OCI-LY7 (cell line): ENCODE measurements at regions not wholly inside any gene's neighbourhood (a gene's known extent, or its start where the extent isn't known, plus 50 kb on each side); places are given as distances from the start of the nearest gene placed in this dataset.

Experiments used
- BruUV-seq: library from RNA; stranded (reverse); fragments of 400-500 nt; replicated peaks from 2 replicates; lab custom pipeline; 2021; lab: Mats Ljungman, UMichigan
- CTCF ChIA-PET: fragments of 300-600 bp; sonication (Branson Sonifier 250); formaldehyde crosslinking; loops from one replicate; lab custom pipeline; 2022; ENCODE audit warnings: antibody characterized with exemption; ENCODE audit not compliant: unreplicated experiment; lab: Charles Lee
- POLR2A ChIA-PET: fragments of 300-600 bp; sonication (Branson Sonifier 250); formaldehyde crosslinking; loops from one replicate; lab custom pipeline; 2022; ENCODE audit warnings: antibody characterized with exemption; lab: Charles Lee
- DNase-seq: peaks from one replicate; pipeline ENCODE4 v3.0.0-alpha.2; 2015; ENCODE audit warnings: low spot score
- H2AFZ ChIP-seq: fragments of 200-600 bp; sonication (generic), shearing (Covaris generic); 2 replicates; pipeline ENCODE4 v1.6.1; 2014; ENCODE audit warnings: mild to moderate bottlenecking, antibody characterized with exemption, low read length, moderate library complexity
- H3K27ac ChIP-seq: fragments of 200-600 bp; sonication (generic); 2 replicates; pipeline ENCODE4 v1.5.1; 2014; ENCODE audit warnings: mixed run types, low read depth, mild to moderate bottlenecking, moderate library complexity, low read length, inconsistent platforms; ENCODE audit not compliant: poor library complexity, severe bottlenecking
- H3K36me3 ChIP-seq: fragments of 200-600 bp; sonication (generic); 2 replicates; pipeline ENCODE4 v1.6.1; 2014; ENCODE audit warnings: mild to moderate bottlenecking, antibody characterized with exemption, low read length, moderate library complexity, mixed read lengths; ENCODE audit not compliant: insufficient read depth
- H3K4me1 ChIP-seq: fragments of 200-600 bp; sonication (generic); 2 replicates; pipeline ENCODE4 v1.5.1; 2014; ENCODE audit warnings: mild to moderate bottlenecking, low read length; ENCODE audit not compliant: insufficient read depth, poor library complexity, severe bottlenecking
- H3K4me2 ChIP-seq: fragments of 200-600 bp; sonication (generic); 2 replicates; pipeline ENCODE4 v1.6.1; 2014; ENCODE audit warnings: mild to moderate bottlenecking, low read length
- H3K4me3 ChIP-seq: fragments of 200-600 bp; sonication (generic); 2 replicates; pipeline ENCODE4 v1.5.1; 2014; ENCODE audit warnings: mild to moderate bottlenecking, low read depth, low read length; ENCODE audit not compliant: poor library complexity, severe bottlenecking
- H3K79me2 ChIP-seq: fragments of 200-600 bp; sonication (generic); 2 replicates; pipeline ENCODE4 v1.6.1; 2016; ENCODE audit warnings: low read depth, mild to moderate bottlenecking, low read length, moderate library complexity, mixed read lengths; ENCODE audit not compliant: insufficient read depth
- H3K9me2 ChIP-seq: fragments of 200-600 bp; sonication (generic); 2 replicates; pipeline ENCODE4 v1.6.1; 2016; ENCODE audit warnings: mild to moderate bottlenecking, low read length, mixed read lengths; ENCODE audit not compliant: insufficient read depth
- H3K9me3 ChIP-seq: fragments of 200-600 bp; sonication (generic); 2 replicates; pipeline ENCODE4 v1.6.1; 2014; ENCODE audit warnings: mild to moderate bottlenecking, mixed run types, low read length, mixed read lengths
- H4K20me1 ChIP-seq: fragments of 200-600 bp; sonication (generic); 2 replicates; pipeline ENCODE4 v1.6.1; 2014; ENCODE audit warnings: mild to moderate bottlenecking, antibody characterized with exemption, low read length, moderate library complexity, mixed read lengths; ENCODE audit not compliant: insufficient read depth
- EZH2phosphoT487 ChIP-seq: fragments of 200-600 bp; sonication (generic); IDR thresholded peaks from 2 replicates; pipeline ENCODE4 v1.6.1; 2018; ENCODE audit warnings: low read depth, borderline replicate concordance, mild to moderate bottlenecking, mixed run types, antibody characterized with exemption, low read length, moderate library complexity, mixed read lengths
- intact Hi-C: fragments of 100-400 bp; cut with micrococcal nuclease; formaldehyde crosslinking; loops from one replicate; pipeline ENCODE4 v1.10.0; 2022; ENCODE audit not compliant: unreplicated experiment
- TF ChIP-seq, protein P1 (sequence below): fragments of 200-600 bp; sonication (generic); conservative IDR thresholded peaks from 2 replicates; pipeline ENCODE4 v1.5.1; 2014; ENCODE audit warnings: mild to moderate bottlenecking, antibody characterized with exemption, low read length, moderate library complexity, mixed read lengths

DNA sequence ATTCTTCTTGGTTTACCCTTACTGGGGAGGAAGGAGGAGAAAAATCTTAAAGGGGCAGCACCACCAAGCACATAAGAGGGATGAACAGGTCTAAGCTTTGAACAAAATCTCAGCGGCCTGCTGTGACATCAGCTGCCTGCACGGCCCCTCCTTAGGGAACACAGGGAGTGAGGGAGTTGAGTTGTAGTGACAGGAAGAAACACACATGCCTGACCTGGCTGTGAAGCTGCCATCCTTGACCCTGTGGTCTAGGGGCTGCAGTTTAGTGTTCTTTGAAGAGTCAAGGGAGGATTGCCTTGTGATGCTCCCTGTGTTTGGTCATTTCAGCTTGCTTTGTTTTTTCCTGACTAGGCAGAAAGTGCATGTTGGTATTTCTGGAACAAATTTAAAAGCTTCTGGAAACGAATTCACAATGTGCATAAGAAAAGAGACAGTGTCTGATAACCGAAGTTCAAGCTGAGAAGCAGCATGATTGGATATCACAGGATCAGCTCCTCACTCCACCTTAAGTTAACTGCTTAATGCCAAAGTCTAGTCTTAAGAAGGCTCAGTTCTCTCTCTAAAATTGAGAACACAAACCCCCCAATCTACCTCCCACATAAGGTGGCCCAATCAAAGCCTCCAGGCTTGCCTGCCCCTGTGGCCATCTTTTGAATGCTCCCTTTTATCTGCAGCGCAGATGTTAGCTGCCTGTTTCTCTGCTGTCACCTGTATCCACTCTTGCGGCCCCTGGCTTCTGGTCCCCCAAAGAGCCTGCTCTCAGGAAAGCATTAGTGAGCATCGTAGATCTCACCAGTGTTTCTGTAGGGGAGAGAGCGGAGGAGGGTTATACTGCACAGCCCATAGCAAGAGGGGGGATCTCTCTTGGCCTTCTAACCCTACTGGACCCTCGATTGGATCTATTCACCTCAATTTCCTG, 82.2 kb downstream of the SCN11A start:
- no peak overlapping the region for H3K27ac ChIP-seq
- intact Hi-C loops = no loop called here
- no peaks in the 10 kb centered on the region for H3K9me2 ChIP-seq
- H3K4me3 ChIP-seq = no peak overlapping the region
- no peaks in the 10 kb centered on the region for H3K4me1 ChIP-seq
- TF ChIP-seq EZH2phosphoT487 = no peak
- TF ChIP-seq, protein P1, sequence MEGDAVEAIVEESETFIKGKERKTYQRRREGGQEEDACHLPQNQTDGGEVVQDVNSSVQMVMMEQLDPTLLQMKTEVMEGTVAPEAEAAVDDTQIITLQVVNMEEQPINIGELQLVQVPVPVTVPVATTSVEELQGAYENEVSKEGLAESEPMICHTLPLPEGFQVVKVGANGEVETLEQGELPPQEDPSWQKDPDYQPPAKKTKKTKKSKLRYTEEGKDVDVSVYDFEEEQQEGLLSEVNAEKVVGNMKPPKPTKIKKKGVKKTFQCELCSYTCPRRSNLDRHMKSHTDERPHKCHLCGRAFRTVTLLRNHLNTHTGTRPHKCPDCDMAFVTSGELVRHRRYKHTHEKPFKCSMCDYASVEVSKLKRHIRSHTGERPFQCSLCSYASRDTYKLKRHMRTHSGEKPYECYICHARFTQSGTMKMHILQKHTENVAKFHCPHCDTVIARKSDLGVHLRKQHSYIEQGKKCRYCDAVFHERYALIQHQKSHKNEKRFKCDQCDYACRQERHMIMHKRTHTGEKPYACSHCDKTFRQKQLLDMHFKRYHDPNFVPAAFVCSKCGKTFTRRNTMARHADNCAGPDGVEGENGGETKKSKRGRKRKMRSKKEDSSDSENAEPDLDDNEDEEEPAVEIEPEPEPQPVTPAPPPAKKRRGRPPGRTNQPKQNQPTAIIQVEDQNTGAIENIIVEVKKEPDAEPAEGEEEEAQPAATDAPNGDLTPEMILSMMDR = no peak
- no TSS peak for BruUV-seq
- ChIA-PET CTCF (no interaction called here), POLR2A (no interaction called here)
- no peak for DNase-seq
- H3K4me2 ChIP-seq = no peak overlapping the region
- no peaks in the 10 kb centered on the region for H3K9me3 ChIP-seq
- no peaks in the 10 kb centered on the region for H3K36me3 ChIP-seq
- no peaks in the 10 kb centered on the region for H4K20me1 ChIP-seq
- no peaks in the 10 kb centered on the region for H3K79me2 ChIP-seq
- no peak overlapping the region for H2AFZ ChIP-seq

GRCh38 chr3:38968891-38969290, 82.9 kb downstream of the SCN11A start:
- Histone ChIP-seq H3K79me2 (no peaks in the 10 kb centered on the region), H3K9me2 (no peaks in the 10 kb centered on the region), H3K4me3 (no peak overlapping the region), H2AFZ (no peak overlapping the region), H3K4me2 (no peak overlapping the region), H3K4me1 (no peaks in the 10 kb centered on the region), H4K20me1 (no peaks in the 10 kb centered on the region), H3K9me3 (no peaks in the 10 kb centered on the region), H3K27ac (no peak overlapping the region), H3K36me3 (no peaks in the 10 kb centered on the region)
- BruUV-seq = no TSS peak
- TF ChIP-seq EZH2phosphoT487 = no peak
- TF ChIP-seq, protein P1 = no peak
- intact Hi-C loops = no loop called here
- POLR2A ChIA-PET = no interaction called here
- CTCF ChIA-PET = no interaction called here
- DNase-seq = no peak

- BruUV-seq = no TSS peak
- POLR2A ChIA-PET = no interaction called here
- no peak overlapping the region for H3K4me2 ChIP-seq
Observed at GRCh38 chr3:38968403-38968802, 83.3 kb downstream of the SCN11A start.

More at GRCh38 chr3:38968403-38968802, 83.3 kb downstream of the SCN11A start:
- Histone ChIP-seq H3K36me3 (no peaks in the 10 kb centered on the region), H3K9me2 (no peaks in the 10 kb centered on the region), H2AFZ (no peak overlapping the region), H3K27ac (no peak overlapping the region), H3K9me3 (no peaks in the 10 kb centered on the region), H4K20me1 (no peaks in the 10 kb centered on the region), H3K4me3 (no peak overlapping the region), H3K4me1 (no peaks in the 10 kb centered on the region), H3K79me2 (no peaks in the 10 kb centered on the region)
- CTCF ChIA-PET = no interaction called here
- DNase-seq = no peak
- TF ChIP-seq, protein P1 = no peak
- TF ChIP-seq EZH2phosphoT487 = no peak
- intact Hi-C loops = no loop called here
